Kidney epithelial cell (primary cell): ENCODE measurements at regions not wholly inside any gene's neighbourhood (a gene's known extent, or its start where the extent isn't known, plus 50 kb on each side); places are given as distances from the start of the nearest gene placed in this dataset.

Experiments
- DNase-seq: peaks from one replicate; pipeline ENCODE4 v3.0.0-alpha.2; 2010; ENCODE audit warnings: low read depth
- H3K27me3 ChIP-seq: 2 replicates; pipeline ENCODE4 v1.6.0; 2011; ENCODE audit warnings: low read length; ENCODE audit not compliant: control insufficient read depth, insufficient read depth
- H3K36me3 ChIP-seq: 2 replicates; pipeline ENCODE4 v1.5.1; 2011; ENCODE audit warnings: low read length; ENCODE audit not compliant: control insufficient read depth, insufficient read depth
- H3K4me3 ChIP-seq: 2 replicates; pipeline ENCODE4 v1.5.1; 2011; ENCODE audit warnings: low read depth, mild to moderate bottlenecking, control low read depth, low read length
- TF ChIP-seq, protein P1 (sequence below): IDR thresholded peaks from 2 replicates; pipeline ENCODE4 v1.5.1; 2011; ENCODE audit warnings: mild to moderate bottlenecking, moderate library complexity, low read length, control low read depth, inconsistent platforms; ENCODE audit not compliant: insufficient read depth, poor library complexity, severe bottlenecking

DNA sequence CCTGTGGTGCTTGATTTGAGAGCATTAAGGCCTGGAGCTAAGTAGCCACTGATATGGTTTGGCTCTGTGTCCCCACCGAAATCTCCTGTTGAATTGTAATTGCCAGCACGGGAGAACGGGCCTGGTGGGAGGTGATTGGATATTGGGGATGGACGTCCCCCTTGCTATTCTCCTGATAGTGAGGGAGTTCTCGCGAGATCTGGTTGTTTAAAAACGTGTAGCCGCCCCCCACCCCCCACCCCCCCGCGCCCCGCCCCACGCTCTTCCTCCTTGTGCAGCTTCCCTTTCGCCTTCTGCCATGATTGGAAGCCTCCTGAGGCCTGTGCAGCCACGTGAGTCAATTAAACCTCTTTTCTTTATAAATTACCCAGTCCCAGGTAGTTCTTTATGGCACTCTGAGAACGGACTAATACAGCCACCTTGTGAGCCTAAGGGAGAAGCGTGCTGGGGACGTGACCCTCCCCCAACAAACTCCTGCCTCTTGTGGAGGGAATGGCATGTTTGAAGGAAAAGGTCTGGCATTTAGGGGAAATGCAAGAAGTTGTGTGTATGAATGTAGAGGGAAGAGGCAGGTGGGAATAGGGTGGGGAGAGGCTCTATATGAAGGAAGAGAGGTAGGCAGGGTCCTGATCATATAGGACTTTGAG is 118.0 kb upstream of the KMT2C start:
- TF ChIP-seq, protein P1, sequence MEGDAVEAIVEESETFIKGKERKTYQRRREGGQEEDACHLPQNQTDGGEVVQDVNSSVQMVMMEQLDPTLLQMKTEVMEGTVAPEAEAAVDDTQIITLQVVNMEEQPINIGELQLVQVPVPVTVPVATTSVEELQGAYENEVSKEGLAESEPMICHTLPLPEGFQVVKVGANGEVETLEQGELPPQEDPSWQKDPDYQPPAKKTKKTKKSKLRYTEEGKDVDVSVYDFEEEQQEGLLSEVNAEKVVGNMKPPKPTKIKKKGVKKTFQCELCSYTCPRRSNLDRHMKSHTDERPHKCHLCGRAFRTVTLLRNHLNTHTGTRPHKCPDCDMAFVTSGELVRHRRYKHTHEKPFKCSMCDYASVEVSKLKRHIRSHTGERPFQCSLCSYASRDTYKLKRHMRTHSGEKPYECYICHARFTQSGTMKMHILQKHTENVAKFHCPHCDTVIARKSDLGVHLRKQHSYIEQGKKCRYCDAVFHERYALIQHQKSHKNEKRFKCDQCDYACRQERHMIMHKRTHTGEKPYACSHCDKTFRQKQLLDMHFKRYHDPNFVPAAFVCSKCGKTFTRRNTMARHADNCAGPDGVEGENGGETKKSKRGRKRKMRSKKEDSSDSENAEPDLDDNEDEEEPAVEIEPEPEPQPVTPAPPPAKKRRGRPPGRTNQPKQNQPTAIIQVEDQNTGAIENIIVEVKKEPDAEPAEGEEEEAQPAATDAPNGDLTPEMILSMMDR = no peak
- H3K27me3 ChIP-seq = no peaks in the 10 kb centered on the region
- DNase-seq = no peak
- H3K4me3 ChIP-seq = no peak overlapping the region
- H3K36me3 ChIP-seq = no peaks in the 10 kb centered on the region

DNA sequence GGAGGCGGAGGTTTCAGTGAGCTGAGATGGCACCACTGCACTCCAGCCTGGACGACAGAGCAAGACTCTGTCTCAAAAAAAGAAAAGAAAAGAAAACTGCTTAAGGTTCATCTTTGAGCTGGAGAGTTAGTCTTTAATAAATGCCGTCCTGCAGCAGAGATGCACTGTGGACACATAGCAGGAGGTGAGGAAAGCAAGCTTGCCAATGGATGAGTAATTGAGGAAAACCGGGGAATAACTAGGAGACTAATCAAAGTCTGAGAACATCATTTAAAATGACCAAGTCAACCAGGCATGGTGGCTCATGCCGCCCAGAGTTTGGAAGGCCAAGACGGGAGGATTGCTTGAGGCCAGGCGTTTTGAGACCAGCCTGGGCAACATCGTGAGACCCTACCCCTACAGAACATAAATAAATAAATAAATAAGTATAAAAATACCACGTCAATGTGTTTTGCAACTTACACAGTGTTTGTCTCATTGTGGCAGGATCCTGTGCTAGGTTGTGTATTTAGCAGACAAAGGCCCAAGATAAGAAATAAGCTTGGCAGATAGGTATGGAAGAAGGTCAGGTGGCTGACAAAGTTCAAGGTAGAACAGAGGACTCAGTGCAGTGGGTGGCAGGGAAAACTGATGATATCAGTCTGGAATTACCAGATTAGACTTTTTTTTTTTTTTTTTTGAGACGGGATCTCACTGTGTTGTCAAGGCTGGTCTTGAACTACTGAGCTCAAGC is 115.7 kb upstream of the KMT2C start:
- Histone ChIP-seq H3K27me3 (no peaks in the 10 kb centered on the region), H3K4me3 (no peak overlapping the region), H3K36me3 (no peaks in the 10 kb centered on the region)
- TF ChIP-seq, protein P1 = no peak
- DNase-seq = no peak

DNA sequence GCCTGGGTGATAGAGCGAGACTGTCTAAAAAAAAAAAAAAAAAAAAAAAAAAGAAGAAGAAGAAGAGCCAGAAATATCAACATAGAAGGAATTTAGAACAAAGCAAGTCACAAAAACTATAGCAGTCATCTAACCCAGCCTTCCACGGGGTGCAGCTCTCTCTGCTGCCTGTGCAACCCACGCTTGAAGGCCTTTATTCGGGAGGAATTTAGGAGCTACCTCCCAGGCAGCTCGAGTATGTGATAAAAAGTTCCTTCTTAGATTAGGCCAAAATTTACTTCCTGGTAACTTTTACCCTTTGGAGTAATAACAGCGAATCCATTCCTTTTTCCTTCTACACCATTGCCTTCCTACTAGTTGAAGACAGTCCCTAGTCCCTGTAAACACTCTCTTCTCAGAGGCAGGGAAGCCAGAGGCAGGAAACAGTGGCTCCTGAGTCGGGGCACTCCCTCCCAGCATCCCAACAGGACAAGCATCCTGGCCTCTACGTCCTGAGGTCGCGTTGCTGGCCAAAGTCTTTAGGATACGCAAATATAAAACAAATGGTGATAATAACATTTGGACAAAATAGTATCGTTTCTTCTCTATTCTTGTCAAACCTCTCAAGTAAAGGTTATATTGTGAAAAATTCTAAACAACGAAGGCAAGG is 109.3 kb upstream of the KMT2C start:
- Histone ChIP-seq H3K36me3 (no peaks in the 10 kb centered on the region), H3K4me3 (no peak overlapping the region), H3K27me3 (no peaks in the 10 kb centered on the region)
- TF ChIP-seq, protein P1 = no peak
- no peak for DNase-seq

DNA sequence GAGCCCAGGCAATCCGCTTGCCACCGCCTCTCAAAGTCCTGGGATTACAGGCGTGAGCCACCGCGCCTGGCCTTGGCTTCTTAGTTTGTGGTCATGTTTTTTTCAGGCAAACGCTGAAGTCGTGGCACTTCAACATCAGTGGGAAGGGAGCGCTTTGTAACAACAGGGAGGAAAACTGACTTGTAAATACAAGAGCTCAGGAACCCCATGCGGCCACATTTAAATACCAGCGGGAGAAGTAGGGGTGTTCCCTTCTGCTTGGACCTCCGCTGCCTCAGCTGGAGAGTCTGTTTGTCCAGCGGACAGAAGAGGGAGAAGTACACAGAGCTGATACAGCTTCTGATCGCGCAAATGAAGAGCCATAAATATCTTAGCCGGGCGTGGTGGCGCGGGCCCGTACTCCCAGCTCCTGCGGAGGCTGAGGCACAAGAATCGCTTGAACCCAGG is 108.7 kb upstream of the KMT2C start:
- TF ChIP-seq, protein P1 = no peak
- no peaks in the 10 kb centered on the region for H3K36me3 ChIP-seq
- DNase-seq = no peak
- no peak overlapping the region for H3K4me3 ChIP-seq
- H3K27me3 ChIP-seq = no peaks in the 10 kb centered on the region

DNA sequence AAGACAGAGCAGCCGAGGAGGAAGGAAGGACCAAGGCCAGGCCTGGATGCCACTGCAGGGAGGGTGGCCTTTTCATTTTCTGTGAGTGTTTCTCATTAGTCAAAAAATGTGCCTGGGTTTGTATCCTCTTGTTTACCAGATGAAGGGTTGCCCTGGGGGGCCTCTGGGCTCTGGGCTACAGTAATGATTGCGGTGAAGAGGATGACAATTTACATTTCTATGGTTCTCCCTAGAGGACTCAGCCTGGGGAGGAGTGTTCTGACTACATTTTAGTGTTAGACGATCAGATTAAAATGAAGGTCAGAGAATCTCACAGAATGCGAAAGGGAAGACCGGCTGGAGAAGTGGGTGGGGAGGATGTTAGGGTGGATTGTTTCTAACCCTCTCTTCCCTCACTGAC is 108.0 kb upstream of the KMT2C start:
- TF ChIP-seq, protein P1 = no peak
- Histone ChIP-seq H3K4me3 (no peak overlapping the region), H3K27me3 (no peaks in the 10 kb centered on the region), H3K36me3 (no peaks in the 10 kb centered on the region)
- DNase-seq = no peak
